GM21529 (cell line): ENCODE measurements at regions not wholly inside any gene's neighbourhood (a gene's known extent, or its start where the extent isn't known, plus 50 kb on each side); places are given as distances from the start of the nearest gene placed in this dataset.
A peak's percentile ranks its signal among the peaks of the same experiment; 100 is the strongest.

Experiments
- ATAC-seq: cut with Tn5 transposase; IDR thresholded peaks from one replicate; pipeline ENCODE4 v1.9.1; 2021; ENCODE audit not compliant: unreplicated experiment

DNA sequence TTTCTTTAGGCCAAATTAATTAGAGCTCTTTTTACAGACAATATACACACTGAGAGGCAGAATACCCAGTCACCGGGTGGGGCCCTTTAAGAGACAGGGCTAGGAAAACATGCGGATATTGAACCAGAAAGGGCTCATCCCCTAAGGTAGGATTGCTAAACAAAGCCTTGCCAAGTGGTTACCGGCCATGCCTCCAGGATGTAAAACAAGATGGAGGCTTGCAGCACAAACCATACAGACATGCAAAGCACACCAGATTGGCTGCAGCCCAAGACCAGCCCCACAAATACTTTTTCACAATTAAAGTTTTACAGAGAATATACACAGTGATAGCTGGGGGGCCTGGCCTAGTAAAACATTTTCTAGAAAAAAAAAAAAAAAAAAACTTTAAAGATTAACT is 210.0 kb downstream of the KLHL4 start:
- no peak for ATAC-seq

DNA sequence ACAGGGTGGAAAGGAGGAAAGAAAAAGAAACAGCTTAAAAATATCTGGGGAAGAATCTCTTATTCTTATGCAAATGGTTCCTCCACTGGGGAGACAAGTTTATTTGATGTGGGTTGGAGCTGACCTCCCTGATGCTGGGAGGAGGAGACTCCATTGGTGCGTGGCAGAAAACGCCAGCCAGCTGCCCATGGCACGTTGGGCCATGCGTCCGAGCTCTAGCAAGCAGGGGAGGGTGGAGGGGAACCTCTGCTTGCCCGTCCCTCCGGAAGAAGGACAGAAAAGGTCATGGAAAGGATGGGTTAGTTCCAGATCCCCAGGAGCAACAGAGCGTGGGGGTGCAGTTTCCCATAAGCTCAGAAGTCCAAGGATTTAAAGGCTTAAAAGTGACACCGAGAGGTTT is 210.4 kb downstream of the KLHL4 start:
- ATAC-seq: no peak

DNA sequence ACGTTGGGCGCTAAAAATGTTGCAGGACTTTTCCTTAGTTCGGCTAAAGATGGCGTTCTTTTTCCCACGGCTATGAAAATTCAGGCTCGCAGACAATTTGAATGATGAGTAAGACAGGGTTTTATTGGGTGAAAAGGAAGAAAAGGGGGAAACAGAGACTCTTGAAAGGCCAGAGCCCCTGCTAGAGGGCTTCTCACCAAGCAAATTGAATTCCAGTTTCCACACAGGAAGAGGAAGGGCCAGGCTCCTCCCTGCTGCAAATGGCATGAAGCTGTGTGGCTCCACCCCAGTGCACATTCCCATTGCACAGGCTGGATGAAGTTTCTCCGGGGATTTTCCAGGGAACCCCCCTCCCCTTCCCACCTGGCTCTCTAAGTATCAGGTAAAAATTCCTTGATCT is 210.9 kb downstream of the KLHL4 start:
- no peak for ATAC-seq

DNA sequence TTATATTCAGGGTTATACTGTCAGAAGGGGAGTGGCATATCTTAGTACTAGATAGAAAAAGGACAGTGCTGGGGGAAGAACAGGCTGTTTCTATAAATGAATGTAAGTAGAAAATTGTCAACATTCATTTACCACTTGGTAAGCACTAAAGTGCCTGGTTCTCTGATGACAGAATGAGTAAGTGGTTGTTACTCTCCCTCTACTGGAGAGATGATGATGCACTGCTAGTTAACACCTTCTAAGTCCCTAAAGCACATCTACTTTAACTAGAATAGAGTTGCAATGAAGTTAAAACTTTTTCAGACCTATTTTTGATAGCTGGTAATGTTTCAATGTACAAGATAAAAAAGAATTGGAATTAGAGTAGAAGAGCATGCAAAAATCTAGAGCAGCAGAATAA is 214.5 kb downstream of the KLHL4 start:
- ATAC-seq: no peak

DNA sequence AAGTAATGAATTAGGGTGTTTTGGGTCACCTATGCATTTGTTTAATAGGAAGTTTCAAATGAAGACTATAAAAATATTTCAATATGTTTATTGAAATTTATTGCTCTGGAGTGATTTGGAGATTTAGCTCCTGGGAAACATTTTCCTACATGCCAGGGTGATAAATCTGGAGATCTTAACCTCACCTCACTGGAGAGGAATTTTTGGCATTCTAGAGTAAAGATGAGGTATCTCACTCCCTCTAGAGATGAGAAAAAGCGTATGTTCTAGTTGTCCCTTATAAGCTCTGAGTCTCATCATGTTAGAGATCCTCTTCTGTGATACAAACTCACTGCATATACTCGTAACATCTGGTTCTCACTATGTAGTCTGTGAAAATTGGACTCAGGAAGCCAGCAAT is 219.0 kb downstream of the KLHL4 start:
- ATAC-seq: no peak

DNA sequence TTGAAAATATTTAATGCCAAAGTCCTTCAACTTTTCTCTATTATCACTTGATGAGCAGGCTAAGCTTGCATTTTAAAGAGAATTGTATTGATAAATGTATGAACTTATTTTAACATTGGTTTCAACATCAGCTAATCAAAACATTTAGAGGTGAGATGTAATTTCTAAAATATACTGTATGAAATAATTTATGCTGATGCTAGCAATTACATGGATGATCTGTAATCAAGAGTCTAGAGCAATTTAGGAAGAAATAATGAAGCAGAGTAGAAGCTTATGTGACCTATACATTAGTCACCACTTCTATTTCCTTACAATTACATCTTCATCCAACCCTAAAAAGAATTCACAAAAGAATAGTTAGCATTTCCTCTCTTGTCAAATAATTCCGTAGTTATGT is 226.8 kb downstream of the KLHL4 start:
- ATAC-seq: no peak

DNA sequence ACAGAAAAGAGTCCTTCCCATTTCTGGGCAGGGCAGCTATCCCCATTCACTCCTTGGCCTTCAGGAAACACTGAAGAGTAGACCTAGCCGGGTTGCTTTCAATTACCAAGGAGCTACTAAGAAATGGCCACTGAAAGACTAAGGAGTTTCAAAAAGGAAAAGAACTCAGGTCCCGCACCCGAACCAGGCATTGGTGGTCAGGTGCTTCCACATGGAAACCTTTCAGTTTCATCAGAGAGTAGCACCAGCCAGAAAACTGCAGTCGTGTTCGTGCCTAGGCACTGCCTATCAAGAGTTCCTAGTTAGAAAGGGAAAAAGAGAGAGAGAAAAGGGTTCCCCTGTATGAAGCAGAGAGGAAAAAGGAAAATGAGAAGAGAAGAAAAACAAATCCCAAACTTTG is 237.9 kb downstream of the KLHL4 start:
- no peak for ATAC-seq

DNA sequence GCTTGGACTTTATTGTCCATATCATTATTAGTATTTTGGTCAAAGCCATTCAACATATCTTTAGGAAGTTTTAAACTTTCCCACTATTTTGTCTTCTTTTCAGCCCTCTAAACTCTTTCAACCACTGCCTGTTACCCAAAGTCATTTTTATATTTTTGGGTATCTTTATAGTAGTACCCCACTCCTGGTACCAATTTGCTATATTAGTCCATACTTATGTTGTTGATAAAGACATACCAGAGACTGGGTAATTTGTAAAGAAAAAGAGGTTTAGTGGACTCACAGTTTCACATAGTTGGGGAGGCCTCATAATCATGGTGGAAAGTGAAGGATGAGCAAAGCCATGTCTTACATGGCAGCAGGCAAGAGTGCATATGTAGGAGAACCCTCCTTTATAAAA is 271.4 kb downstream of the KLHL4 start:
- no peak for ATAC-seq

DNA sequence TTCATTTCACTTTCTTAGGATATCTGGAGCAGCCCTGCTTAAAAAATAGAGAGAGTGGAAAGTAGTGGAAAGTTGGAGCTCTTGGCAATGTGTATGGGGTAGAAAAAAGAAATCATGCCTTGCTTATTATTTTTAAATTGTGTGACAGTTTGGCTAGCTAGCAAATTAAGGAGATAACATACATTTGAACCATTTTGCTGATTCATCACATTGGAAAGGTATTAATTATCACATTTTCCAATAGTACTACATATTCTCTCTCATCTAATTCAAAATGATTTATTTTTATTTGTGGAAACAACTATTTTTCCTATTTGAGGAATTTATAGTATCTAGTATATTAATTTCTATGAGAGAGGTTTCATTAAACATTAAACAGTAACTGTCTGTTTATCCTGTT is 280.4 kb downstream of the KLHL4 start:
- ATAC-seq: no peak

DNA sequence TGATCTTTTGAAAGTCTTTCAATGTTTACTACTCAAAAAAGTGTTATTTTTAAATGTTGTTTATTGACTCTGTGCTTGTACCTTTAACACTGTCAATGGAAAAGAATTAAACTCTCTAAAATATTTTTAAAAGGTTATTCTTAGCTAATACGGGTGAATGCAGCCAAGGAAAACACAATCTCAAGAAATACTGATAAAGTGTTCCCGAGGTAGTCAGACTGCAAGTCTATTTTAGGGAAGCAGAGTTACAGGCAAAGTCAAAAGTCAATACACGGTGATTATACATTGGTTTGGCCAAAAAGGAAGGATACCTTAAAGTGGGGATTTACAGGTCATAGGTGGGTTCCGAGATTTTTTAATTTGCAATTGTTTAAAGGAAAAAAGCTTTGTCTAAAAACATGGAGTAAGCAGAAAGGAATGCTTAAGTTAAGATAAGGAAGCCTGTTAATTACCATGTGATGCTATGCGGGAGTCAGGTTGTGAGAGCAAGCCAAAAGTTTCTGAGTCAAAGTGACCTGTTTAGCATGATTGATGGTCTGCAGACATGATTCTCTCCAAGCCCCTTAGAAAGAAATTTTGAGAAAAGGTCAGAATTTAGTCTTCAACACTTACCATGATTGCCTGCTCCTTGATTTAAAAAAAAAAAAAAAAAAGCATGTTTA is 288.4 kb downstream of the KLHL4 start:
- ATAC-seq: no peak

DNA sequence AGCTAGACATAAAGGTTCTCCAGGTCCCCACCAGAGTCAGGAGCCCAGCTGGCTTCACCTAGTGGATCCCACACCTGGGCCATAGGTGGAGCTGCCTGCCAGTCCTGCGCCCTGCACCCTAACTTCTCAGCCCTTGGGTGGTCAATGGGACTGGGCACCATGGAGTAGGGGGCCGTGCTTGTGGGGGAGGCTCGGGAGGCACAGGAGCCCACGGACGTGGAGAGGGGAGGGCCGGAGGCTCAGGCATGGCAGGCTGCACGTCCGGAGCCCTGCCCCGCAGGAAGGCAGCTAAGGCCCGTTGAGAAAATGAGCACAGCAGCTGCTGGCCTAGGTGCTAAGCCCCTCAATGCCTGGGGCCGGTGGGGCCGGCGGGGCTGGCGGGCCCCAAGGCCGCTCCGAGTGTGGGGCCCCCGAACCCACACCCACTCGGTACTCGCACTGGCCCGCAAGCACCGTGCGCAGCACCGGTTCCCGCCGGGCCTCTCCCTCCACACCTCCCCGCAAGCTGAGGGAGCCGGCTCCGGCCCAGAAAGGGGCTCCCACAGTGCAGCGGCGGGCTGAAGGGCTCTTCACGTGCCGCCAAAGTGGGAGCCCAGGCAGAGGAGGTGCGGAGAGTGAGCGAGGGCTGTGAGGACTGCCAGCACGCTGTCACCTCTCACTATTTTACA is 291.1 kb downstream of the KLHL4 start:
- ATAC-seq: no peak

DNA sequence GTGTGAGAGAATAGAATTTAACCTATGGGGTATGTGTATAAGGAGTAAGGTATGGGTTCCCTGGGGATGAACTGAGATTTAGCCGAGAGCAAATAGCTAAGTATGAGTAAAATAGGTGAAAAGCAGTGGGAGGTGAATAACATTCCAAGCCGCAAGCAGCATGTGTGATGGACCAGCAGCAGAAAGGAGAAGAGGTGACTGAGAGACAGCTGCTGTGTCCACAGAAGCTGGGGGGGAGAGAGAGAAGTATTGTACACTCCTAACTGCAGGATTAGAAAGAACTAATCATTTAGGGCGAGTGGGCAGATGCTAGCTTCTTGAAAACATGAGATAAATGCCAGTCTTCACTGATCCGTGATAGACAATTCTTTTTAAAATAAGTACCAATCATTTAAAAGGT is 296.0 kb downstream of the KLHL4 start:
- no peak for ATAC-seq

DNA sequence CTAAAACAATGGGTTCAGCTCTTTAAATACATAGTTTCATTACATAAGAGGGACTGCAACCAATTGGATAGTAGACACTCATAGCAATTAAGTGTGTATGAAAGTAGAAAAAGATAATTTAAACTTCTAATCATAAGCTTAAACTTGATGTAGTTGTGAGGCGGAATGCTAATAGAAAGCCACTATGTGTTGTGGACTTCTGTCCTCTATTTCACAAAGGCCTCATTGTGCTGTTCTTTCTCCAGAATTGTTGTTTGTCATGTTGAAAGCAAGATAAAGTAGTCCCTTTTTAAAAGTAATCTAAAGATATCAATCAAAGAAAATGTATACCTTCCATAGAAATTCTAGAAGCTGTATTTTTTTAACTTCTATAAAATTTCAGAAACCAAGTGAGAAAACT is 329.4 kb downstream of the KLHL4 start:
- ATAC-seq: no peak

DNA sequence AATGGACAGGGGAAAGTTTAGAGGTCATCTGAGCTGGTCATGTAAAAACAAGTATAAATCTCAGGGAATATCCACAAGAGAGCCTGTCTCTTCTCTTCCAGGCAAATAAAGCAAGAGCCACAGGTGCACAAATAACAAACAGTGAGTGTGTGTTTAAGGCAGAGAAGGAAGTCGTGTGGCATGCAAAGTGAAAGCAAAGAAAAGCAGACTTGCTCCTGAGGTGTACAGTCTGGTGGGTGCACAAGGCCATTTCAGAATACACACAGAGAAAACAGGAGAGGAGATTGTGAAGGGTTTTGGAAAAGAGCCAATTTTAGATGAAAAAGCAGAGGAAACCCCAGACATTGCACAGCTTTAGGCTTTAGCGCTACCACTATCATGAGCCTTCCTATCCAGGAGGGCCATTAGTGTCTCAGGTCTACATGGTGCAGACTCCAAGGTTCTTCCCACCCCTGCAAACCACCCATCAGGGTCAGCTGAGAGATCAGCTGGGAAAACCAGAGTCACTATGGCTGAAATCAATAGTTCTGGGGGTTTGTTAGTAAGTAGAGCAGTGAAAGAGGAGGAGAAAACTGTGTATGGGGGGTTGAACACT is 355.8 kb downstream of the KLHL4 start:
- no peak for ATAC-seq

DNA sequence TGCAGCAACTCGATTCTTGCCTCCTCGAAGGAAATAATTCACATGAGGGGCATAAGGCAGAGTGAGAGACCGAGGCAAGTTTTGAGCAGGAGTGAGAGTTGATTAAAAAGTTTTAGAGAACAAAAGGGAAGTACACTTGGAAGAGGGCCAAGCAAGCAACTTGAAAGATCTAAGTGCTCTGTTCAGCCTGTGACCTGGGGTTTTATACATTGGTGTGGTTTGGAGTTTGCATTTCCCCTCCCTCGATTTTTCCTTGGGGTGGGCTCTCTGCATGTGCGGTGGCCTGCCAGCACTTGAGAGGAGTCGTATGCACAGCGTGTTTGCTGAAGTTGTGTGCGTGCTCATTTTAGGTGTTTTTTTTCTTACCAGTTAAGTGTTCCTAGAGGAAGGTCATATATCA is 356.4 kb downstream of the KLHL4 start:
- ATAC-seq: no peak

DNA sequence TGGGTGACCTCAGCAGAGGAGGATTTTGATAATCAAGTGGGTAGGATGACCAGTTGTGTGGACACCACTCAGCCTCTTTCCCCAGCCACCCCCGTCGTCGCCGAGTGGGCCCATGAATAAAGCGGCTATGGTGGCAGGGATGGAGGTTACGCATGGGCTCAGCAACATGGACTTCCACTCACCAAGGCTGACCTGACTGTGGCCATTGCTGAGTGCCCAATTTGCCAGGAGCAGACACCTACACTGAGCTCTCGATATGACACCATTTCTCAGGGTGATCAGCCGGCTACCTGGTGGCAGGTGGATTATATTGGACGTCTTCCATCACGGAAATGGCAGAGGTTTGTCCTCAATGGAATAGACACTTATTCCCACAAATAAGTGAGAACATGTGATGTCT is 361.3 kb downstream of the KLHL4 start:
- no peak for ATAC-seq

DNA sequence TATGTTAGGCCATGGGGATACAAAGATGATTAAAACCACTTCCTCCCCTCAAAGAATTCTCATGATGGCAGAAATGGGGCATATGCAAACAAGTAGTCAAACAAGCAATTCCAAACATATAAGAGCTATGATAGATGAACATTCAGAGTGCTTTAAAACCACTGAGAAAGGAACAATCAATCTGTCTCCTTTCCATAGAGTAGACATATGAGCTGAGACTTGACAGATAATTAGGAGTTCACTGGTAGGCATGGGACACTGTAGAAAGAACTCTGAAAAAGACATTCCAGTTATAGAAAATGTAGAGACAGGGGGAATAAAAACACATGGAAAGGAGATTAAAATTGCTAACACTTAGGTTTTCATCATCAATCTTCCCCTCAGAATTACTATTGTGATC is 372.8 kb downstream of the KLHL4 start:
- no peak for ATAC-seq

DNA sequence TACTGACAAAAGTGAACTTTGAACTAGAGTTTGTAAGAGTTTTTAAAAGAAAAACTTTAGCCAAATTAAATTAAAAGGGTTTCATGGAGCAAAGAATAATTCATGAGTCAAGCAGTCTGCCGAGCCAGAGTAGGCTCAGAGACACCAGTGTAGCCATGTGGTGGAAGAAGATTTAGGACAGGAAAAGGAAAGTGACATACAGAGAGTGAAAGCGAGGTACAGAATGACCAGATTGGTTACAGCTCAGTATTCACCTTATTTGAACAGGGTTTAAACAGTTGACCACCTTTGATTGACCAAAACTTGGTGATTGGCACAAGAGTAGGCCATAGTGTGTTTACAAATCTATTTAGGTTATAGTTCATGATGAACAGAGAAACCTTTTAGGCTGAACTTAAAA is 377.8 kb downstream of the KLHL4 start:
- ATAC-seq: no peak

DNA sequence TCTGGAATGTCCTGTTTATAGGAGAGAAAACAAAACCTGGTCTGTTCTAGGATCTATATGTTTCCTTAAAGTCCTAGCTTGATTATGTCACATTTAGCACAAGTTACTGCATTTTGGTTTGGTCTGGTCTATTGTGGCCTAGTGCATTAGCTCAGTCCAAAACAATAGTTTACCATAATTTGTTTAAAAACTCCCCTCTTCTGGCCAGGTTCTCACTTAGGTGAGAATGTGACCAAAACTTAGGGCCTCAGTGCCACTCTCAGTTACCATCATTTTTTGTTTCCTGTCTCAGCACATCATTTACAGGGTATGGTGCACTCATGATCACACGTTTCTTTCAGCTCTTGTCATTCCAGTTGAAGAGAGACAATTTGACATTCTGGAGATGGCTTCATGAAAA is 378.5 kb downstream of the KLHL4 start:
- ATAC-seq: no peak

DNA sequence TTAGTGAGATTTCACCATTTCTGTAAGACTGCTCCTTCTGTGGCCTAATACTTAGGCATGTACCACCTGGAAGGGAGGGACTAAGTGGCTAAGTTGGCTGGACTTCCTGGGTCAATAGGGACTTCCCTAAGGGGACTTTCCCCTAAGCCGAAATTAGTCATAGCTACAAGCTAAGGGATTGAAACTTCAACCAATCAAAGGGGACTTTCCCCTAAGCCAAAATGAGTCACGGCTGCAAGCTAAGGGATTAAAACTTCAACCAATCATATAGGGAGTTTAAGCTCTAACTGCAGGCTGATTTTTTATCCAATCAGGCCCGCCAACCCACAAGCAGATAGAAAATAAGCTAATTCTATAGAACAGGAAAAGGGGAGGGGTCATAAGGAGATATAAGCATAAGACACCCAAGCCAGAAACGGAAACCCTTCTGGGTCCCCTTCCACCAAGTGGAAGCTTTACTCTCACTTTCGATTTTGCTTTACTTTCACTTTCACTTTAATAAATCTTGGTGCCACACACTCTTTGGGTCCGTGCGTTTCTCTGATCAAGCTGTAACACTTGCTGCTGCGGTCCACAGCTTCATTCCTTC is 382.8 kb downstream of the KLHL4 start:
- ATAC-seq: peak; percentile 80

DNA sequence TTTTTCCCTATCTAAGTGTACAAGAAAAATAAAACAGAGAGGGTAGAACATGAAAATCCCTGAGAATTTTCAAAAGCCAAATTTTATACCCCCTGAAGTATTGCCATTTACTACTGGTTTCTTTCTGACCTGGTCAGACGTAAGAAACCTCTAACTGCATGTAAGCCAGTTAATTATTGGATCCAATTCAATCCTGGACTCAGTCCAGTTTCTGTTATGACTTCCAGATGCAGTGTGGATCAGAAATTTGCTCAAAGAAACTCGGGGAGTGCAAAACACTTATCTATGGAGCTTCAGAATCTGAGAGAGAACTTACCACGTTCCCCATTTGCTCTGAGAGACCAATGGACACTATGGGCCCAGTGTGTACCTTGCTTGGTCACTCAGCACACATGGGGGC is 383.5 kb downstream of the KLHL4 start:
- ATAC-seq: no peak

DNA sequence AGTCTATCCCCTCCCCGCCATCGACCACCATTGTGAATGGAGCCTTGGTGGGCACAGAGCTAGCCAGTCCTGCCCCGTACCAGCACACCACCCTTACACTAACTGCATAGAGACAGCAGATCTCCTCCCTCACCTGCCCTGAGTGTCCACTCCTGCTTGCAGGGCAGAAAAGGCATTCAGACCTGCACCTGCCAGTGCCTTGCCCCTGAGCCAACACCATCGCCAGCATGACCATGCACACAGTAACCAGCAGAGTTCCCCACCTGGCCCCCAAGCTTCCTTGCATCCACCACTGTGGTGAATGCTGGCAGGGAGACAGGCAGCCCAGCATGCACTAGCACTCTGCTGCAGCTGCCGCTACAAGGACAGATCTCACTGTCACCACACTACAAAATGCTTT is 397.1 kb downstream of the KLHL4 start:
- no peak for ATAC-seq
